BJ (cell line): ENCODE measurements at regions not wholly inside any gene's neighbourhood (a gene's known extent, or its start where the extent isn't known, plus 50 kb on each side); places are given as distances from the start of the nearest gene placed in this dataset.
"Not testable (repeated sequence)": the region's sequence is repeated elsewhere in the genome, so short reads cannot be mapped to it uniquely, and the experiment has no call there.

ENCODE experiments used
- CTCF ChIA-PET: fragments of 350-600 bp; formaldehyde crosslinking; extraction: SDS; loops from one replicate; lab custom pipeline; 2021; ENCODE audit warnings: antibody characterized with exemption, inconsistent platforms; lab: Yijun Ruan, JAX
- POLR2A ChIA-PET: fragments of 300-600 bp; sonication (Branson Sonifier 250); formaldehyde crosslinking; extraction: SDS; loops from one replicate; lab custom pipeline; 2021; ENCODE audit warnings: antibody characterized with exemption; lab: Charles Lee
- DNase-seq: peaks from one replicate; pipeline ENCODE4 v3.0.0-alpha.2; 2011; ENCODE audit warnings: low read depth
- H3K27me3 ChIP-seq: 2 replicates; pipeline ENCODE4 v1.6.0; 2011; ENCODE audit warnings: low read length; ENCODE audit not compliant: control insufficient read depth, insufficient read depth
- H3K36me3 ChIP-seq: 2 replicates; pipeline ENCODE4 v1.5.1; 2011; ENCODE audit warnings: low read length; ENCODE audit not compliant: control insufficient read depth, insufficient read depth
- H3K4me3 ChIP-seq: 2 replicates; pipeline ENCODE4 v1.5.1; 2011; ENCODE audit warnings: low read depth, mild to moderate bottlenecking, control low read depth, low read length
- CTCF ChIP-seq: IDR thresholded peaks from 2 replicates; pipeline ENCODE4 v1.5.1; 2011; ENCODE audit warnings: low read depth, mild to moderate bottlenecking, control low read depth, inconsistent platforms, low read length, moderate library complexity; ENCODE audit not compliant: insufficient read depth

GRCh38 chr1:172724232-172724631 is 65.3 kb downstream of the FASLG start:
- no peaks in the 10 kb centered on the region for H3K36me3 ChIP-seq
- no peak for TF ChIP-seq CTCF
- CTCF ChIA-PET: interaction anchor here (3.0 kb wide), 1 partner anchor 274 kb away, joined by 9 read pairs; no protein-coding TSS in a partner anchor
- DNase-seq: no peak
- H3K27me3 ChIP-seq: no peaks in the 10 kb centered on the region
- H3K4me3 ChIP-seq: no peak overlapping the region
- POLR2A ChIA-PET: no interaction called here

- no peak for DNase-seq
- no peaks in the 10 kb centered on the region for H3K27me3 ChIP-seq
- ChIA-PET POLR2A (no interaction called here), CTCF (interaction anchor here (1.6 to 3.0 kb wide), 2 partner anchors 17 to 275 kb away, joined by 7 to 9 read pairs; no protein-coding TSS in a partner anchor)
- no peaks in the 10 kb centered on the region for H3K36me3 ChIP-seq
- no peak for TF ChIP-seq CTCF
- no peak overlapping the region for H3K4me3 ChIP-seq
Observed at GRCh38 chr1:172724765-172725613, 66.1 kb downstream of the FASLG start.

- POLR2A ChIA-PET: no interaction called here
- Histone ChIP-seq H3K27me3 (no peaks in the 10 kb centered on the region), H3K4me3 (no peak overlapping the region), H3K36me3 (no peaks in the 10 kb centered on the region)
- CTCF ChIA-PET: interaction anchor here (1.3 to 3.0 kb wide), 4 partner anchors 9 to 276 kb away, joined by 3 to 9 read pairs (median 4); no protein-coding TSS in a partner anchor
- TF ChIP-seq CTCF: no peak
- DNase-seq: no peak
Observed at GRCh38 chr1:172726740-172727139, 67.8 kb downstream of the FASLG start.

- DNase-seq: no peak
- ChIA-PET POLR2A (no interaction called here), CTCF (interaction anchor here (0.9 to 3.0 kb wide), 6 partner anchors 10 to 277 kb away, joined by 3 to 9 read pairs (median 4); no protein-coding TSS in a partner anchor)
- no peak for TF ChIP-seq CTCF
- Histone ChIP-seq H3K36me3 (no peaks in the 10 kb centered on the region), H3K4me3 (no peak overlapping the region), H3K27me3 (no peaks in the 10 kb centered on the region)
Observed at GRCh38 chr1:172727275-172727857, 68.5 kb downstream of the FASLG start.

- no peak for DNase-seq
- peak; percentile 44 for TF ChIP-seq CTCF
- ChIA-PET CTCF (interaction anchor here (0.9 to 2.1 kb wide), 5 partner anchors 8 to 271 kb away, joined by 3 to 7 read pairs (median 5); no protein-coding TSS in a partner anchor), POLR2A (no interaction called here)
- Histone ChIP-seq H3K36me3 (no peaks in the 10 kb centered on the region), H3K27me3 (no peaks in the 10 kb centered on the region), H3K4me3 (no peak overlapping the region)
Observed at GRCh38 chr1:172727956-172728603, 69.2 kb downstream of the FASLG start.

GRCh38 chr1:172728705-172729104 is 69.8 kb downstream of the FASLG start:
- H3K36me3 ChIP-seq, H3K27me3 ChIP-seq, POLR2A ChIA-PET, H3K4me3 ChIP-seq, DNase-seq: not testable (repeated sequence)
- CTCF ChIA-PET: interaction anchor here (0.5 to 2.1 kb wide), 4 partner anchors 9 to 16 kb away, joined by 3 to 7 read pairs (median 5); no protein-coding TSS in a partner anchor
